GM18505 (cell line): ENCODE measurements at regions not wholly inside any gene's neighbourhood (a gene's known extent, or its start where the extent isn't known, plus 50 kb on each side); places are given as distances from the start of the nearest gene placed in this dataset.

Experiments
- ATAC-seq: cut with Tn5 transposase; IDR thresholded peaks from one replicate; pipeline ENCODE4 v1.9.1; 2021; ENCODE audit not compliant: unreplicated experiment
- POLR2A ChIP-seq: IDR thresholded peaks from 4 replicates; pipeline ENCODE4 v1.6.1; 2011; ENCODE audit warnings: borderline replicate concordance; ENCODE audit not compliant: insufficient read depth, insufficient read length; ENCODE audit errors: extremely low read depth

- no peak for TF ChIP-seq POLR2A
- ATAC-seq: no peak
Observed at GRCh38 chr12:91810531-91811451, 334.9 kb downstream of the BTG1 start.

GRCh38 chr12:91810077-91810476 lies 335.6 kb downstream of the BTG1 start:
- no peak for ATAC-seq
- no peak for TF ChIP-seq POLR2A

GRCh38 chr12:91805031-91805430 lies 340.6 kb downstream of the BTG1 start:
- ATAC-seq: no peak
- no peak for TF ChIP-seq POLR2A

- ATAC-seq: no peak
- no peak for TF ChIP-seq POLR2A
Observed at GRCh38 chr12:91804533-91804932, 341.1 kb downstream of the BTG1 start.

- TF ChIP-seq POLR2A: no peak
- ATAC-seq: no peak
Observed at GRCh38 chr12:91801048-91801447, 344.6 kb downstream of the BTG1 start.

- ATAC-seq: no peak
- TF ChIP-seq POLR2A: no peak
Observed at GRCh38 chr12:91793676-91794075, 352.0 kb downstream of the BTG1 start.

- ATAC-seq: no peak
- TF ChIP-seq POLR2A: no peak
Observed at GRCh38 chr12:91792597-91792996, 353.0 kb downstream of the BTG1 start.

- ATAC-seq: no peak
- TF ChIP-seq POLR2A: no peak
Observed at GRCh38 chr12:91786499-91787272, 359.0 kb downstream of the BTG1 start.

- TF ChIP-seq POLR2A: no peak
- no peak for ATAC-seq
Observed at GRCh38 chr12:91785655-91786498, 359.8 kb downstream of the BTG1 start.

- no peak for ATAC-seq
- TF ChIP-seq POLR2A: no peak
Observed at GRCh38 chr12:91781114-91781513, 364.5 kb downstream of the BTG1 start.

GRCh38 chr12:91778938-91779400 lies 366.7 kb downstream of the BTG1 start:
- TF ChIP-seq POLR2A: no peak
- ATAC-seq: peak; percentile 92

GRCh38 chr12:91778091-91778832 lies 367.4 kb downstream of the BTG1 start:
- no peak for TF ChIP-seq POLR2A
- peak; percentile 46 for ATAC-seq
